NOMO-1 treated with DMSO at 0.1 percent for 48 hours (cell line): ENCODE measurements at regions not wholly inside any gene's neighbourhood (a gene's known extent, or its start where the extent isn't known, plus 50 kb on each side); places are given as distances from the start of the nearest gene placed in this dataset.

Experiments used
- DNase-seq: peaks from one replicate; lab custom pipeline; 2025; ENCODE audit not compliant: unreplicated experiment; lab: John Stamatoyannopoulos, UW

GRCh38 chr11:128367573-128367972 lies 219.8 kb downstream of the ETS1 start:
- no peak for DNase-seq

GRCh38 chr11:128365044-128365443 lies 222.3 kb downstream of the ETS1 start:
- DNase-seq: no peak

- no peak for DNase-seq
Observed at GRCh38 chr11:128361451-128362020, 225.8 kb downstream of the ETS1 start.

- no peak for DNase-seq
Observed at GRCh38 chr11:128359515-128359914, 227.8 kb downstream of the ETS1 start.

GRCh38 chr11:128357073-128357472 lies 230.3 kb downstream of the ETS1 start:
- no peak for DNase-seq

DNA sequence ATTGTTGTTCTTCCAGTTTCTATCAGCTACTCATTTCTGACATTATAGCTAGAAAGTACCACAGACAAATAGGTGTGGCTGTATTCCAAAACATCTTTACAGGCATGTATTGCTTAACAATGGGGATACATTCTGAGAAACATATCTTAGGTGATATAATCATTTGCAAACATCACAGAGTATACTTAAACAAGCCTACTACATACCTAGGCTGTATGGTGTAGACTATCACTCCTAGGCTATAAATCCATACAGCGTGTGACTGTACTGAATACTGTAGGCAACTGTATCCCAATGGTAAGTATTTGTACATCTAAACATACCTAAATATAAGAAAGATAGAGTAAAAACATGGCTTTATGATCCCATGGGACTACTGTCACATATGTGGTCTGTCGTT lies 231.8 kb downstream of the ETS1 start:
- no peak for DNase-seq

DNA sequence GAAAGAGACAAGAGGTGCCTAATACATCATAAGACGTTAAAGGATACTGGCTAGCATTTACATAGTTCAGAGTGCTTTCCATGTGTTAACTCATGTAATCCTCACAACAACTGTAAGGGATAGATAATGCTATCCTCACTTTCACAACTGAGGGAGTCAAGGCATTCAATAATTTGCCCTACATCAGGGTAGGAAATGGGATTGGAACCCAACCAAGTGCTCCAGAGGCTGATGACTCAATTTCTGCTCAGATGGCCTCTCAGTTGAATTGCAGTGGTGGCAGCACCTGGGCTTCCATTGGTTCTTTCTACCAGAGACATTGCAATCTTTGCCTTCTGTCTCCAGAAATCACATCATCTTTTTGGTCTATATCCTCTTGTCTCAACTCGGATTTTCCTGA lies 232.9 kb downstream of the ETS1 start:
- no peak for DNase-seq

- no peak for DNase-seq
Observed at GRCh38 chr11:128351168-128351567, 236.2 kb downstream of the ETS1 start.

GRCh38 chr11:128349650-128350299 lies 237.6 kb downstream of the ETS1 start:
- no peak for DNase-seq

DNA sequence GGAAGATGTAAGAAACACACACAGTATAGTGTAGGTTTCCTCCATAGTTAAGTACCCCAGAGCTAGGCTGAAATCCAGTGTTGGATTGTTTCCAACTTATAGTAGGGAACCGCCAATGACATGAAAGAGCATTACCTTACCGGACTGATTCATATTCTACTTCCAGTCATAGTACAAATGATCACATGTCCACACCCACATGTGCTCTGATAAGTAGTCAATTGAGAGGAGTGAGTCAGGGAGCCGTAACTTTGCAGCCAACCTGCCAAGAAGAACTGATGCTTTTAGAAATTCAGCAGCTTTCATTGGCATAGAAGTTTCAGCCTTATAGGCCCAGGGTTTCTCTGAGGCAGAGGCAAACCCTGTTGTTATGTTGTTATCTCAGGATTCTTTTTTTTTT lies 240.6 kb downstream of the ETS1 start:
- no peak for DNase-seq

DNA sequence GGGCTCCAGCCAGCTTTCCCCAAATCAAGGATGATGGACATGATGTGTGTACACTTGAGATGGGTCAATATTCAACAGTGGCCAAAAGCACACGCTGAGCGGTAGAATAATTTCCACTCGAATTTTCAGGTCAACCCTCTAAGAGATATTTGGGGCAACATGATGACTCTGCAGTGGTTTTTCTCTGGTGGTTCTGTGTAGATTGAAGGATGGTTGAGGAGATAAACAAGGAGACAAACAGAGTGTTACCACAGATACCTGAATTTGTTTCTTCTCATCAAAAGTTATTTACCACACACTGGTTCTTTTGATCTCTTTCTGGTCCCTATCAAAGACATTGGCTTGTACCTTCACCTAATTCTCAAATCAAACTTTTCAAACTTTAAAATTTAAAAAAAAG lies 242.0 kb downstream of the ETS1 start:
- no peak for DNase-seq

DNA sequence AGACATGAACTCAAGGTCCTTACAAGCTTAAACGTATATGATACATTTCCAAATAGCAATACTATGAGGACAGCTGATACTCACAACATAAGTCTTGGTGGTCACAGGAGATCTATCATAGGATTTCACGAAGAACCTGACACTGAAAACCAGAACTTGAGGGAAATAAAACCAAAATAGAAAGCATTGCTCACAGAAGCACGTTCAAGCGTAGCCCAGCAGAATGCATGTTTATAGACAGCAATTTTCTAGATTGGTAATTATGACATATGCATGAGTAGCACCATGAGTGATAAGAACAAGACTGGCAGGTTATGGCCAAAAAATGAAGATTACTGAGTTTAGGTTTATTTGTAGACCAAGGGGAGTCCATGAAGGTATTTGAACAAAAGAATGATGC lies 243.5 kb downstream of the ETS1 start:
- no peak for DNase-seq

GRCh38 chr11:128343135-128343514 lies 244.2 kb downstream of the ETS1 start:
- no peak for DNase-seq

DNA sequence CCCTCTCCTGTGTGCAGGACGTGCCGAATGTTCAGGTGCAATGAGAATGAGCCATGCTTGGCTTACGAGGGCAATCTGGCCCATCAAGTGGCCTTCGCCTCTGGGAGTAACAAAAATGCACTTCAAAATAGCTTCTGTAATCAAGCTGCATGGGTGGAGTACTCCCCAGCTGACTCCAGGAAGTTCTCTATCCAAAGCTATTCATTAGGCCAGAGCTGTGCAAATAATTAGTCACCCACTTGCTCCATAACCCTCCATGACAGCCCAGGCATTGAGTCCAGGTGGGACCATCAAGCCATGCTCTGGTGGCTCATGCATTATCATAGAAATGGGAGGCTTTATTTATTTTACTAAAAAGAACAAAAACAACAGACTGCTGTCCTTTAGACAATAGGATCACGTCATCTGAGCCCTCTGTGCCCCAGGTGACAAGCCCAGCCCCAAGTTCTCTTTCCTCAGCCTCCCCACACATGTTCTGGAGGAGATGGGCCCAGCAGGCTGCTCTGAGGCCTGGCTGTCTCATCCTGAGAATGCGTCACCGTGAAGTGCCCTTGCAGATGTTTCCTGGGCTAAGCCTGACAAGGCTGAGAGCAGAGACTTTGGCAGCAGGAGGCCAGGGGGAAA lies 244.7 kb downstream of the ETS1 start:
- no peak for DNase-seq

GRCh38 chr11:128341280-128342248 lies 245.8 kb downstream of the ETS1 start:
- DNase-seq: no peak

GRCh38 chr11:128339792-128340191 lies 247.6 kb downstream of the ETS1 start:
- DNase-seq: no peak

DNA sequence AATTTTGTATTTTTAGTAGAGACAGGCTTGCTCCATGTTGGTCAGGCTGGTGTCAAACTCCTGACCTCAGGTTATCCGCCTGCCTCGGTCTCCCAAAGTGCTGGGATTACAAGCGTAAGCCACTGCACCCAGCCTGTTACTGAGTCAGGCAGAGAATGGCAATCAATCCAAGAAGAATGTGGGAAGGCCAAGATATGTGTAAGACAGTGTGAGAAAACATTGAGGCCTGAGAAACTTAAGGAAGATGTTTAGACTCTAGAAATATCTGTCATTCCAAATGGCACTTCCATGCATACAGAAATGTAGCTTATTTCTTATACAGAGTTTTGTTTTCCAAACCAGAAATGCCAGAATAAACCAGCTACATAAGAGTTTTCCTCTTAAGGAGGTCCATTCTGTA lies 248.5 kb downstream of the ETS1 start:
- DNase-seq: no peak

- DNase-seq: no peak
Observed at GRCh38 chr11:128336203-128336602, 251.2 kb downstream of the ETS1 start.

GRCh38 chr11:128335729-128336128 lies 251.6 kb downstream of the ETS1 start:
- no peak for DNase-seq

GRCh38 chr11:128334311-128335044 lies 252.9 kb downstream of the ETS1 start:
- no peak for DNase-seq

DNA sequence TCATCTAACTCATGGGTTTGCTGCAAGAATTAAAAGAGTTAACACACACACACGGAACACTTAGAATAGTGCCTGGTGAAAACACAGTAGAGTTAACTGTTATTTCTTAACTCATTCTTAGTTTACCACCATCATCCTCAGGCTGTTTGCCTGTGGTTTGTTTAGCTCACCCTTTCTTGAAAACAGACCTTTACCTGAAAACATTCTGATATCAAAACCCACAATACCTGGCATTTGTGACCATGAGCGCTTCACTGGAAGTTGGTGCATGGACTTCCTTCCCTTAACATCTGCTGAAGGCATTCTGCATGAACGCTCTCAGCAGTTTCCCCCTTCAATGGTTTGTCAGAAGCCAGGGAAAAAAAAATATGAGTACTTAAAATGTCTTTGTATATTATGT lies 256.0 kb downstream of the ETS1 start:
- no peak for DNase-seq
